ENCODE measurements at regions not wholly inside any gene's neighbourhood (a gene's known extent, or its start where the extent isn't known, plus 50 kb on each side); places are given as distances from the start of the nearest gene placed in this dataset.

GRCh38 chr20:5678777-5679176, 68.0 kb upstream of the GPCPD1 start:
- TF ChIP-seq CTCF (conservative IDR thresholded peaks at IDR 0.05; ENCODE audit: low read depth, low read length): no peak
- TF ChIP-seq EZH2 (IDR thresholded peaks at IDR 0.05; ENCODE audit: borderline replicate concordance, low read depth, low read length, poor library complexity, severe bottlenecking): no peak

All from A673 (cell line).